CD14-positive monocyte (primary cell): ENCODE measurements at regions not wholly inside any gene's neighbourhood (a gene's known extent, or its start where the extent isn't known, plus 50 kb on each side); places are given as distances from the start of the nearest gene placed in this dataset.

Experiments
- DNase-seq, 3 donors: peaks; one replicate each; pipeline ENCODE4 v3.0.0-alpha.2; 2011 to 2022
- H2AFZ ChIP-seq: 2 replicates; pipeline ENCODE4 v1.6.0; 2012; ENCODE audit warnings: mild to moderate bottlenecking, low read depth, low read length, inconsistent platforms; ENCODE audit not compliant: insufficient read depth, poor library complexity, severe bottlenecking
- H3K27ac ChIP-seq, 2 donors: 1 replicate in 1 of 2; 2 replicates in 1 of 2; pipeline ENCODE4 v1.5.1; 2012 to 2013; ENCODE audit warnings: low read length in 2 of 2, control low read depth in 1 of 2, inconsistent platforms in 1 of 2, low read depth in 1 of 2, mild to moderate bottlenecking in 1 of 2
- H3K27me3 ChIP-seq, 2 donors: one replicate each; pipeline versions ENCODE4 v1.6.0 to v1.6.1; 2011 to 2013; ENCODE audit warnings: low read length in 2 of 2; ENCODE audit not compliant: control insufficient read depth in 2 of 2, insufficient read depth in 2 of 2
- H3K36me3 ChIP-seq, 2 donors: replicated peaks in 1 of 2; 1 replicate in 1 of 2; 2 replicates in 1 of 2; pipeline versions ENCODE4 v1.5.1 to v1.6.1; 2012 to 2013; ENCODE audit warnings: low read length in 2 of 2, control low read depth in 1 of 2, inconsistent platforms in 1 of 2, mild to moderate bottlenecking in 1 of 2; ENCODE audit not compliant: insufficient read depth in 2 of 2, control insufficient read depth in 1 of 2
- H3K4me1 ChIP-seq, 2 donors: 1 replicate in 1 of 2; 2 replicates in 1 of 2; pipeline versions ENCODE4 v1.5.1 to v1.6.1; 2012 to 2013; ENCODE audit warnings: low read length in 2 of 2, control low read depth in 1 of 2, inconsistent platforms in 1 of 2, mild to moderate bottlenecking in 1 of 2, moderate library complexity in 1 of 2; ENCODE audit not compliant: insufficient read depth in 2 of 2, control insufficient read depth in 1 of 2
- H3K4me2 ChIP-seq: replicated peaks from 2 replicates; pipeline ENCODE3; 2012; ENCODE audit warnings: low read length, moderate library complexity, mild to moderate bottlenecking; ENCODE audit not compliant: poor library complexity, severe bottlenecking; ENCODE audit errors: extremely low read depth
- H3K4me3 ChIP-seq, 3 experiments: fragments of 200-600 bp in 1 of 3; sonication (generic) in 1 of 3; replicated peaks in 1 of 3; 1 replicate in 2 of 3; 2 replicates in 1 of 3; pipeline ENCODE4 v1.5.1; 2011 to 2013; ENCODE audit warnings: low read length in 3 of 3, mild to moderate bottlenecking in 3 of 3, control low read depth in 2 of 3, low read depth in 2 of 3, inconsistent platforms in 1 of 3, moderate library complexity in 1 of 3
- H3K79me2 ChIP-seq: 2 replicates; pipeline ENCODE4 v1.6.0; 2012; ENCODE audit warnings: mild to moderate bottlenecking, control low read depth, inconsistent platforms, low read length, moderate library complexity; ENCODE audit not compliant: insufficient read depth
- H3K9ac ChIP-seq: 2 replicates; pipeline ENCODE4 v1.6.0; 2017; ENCODE audit warnings: low read length, mild to moderate bottlenecking; ENCODE audit not compliant: insufficient read depth, poor library complexity, severe bottlenecking
- H3K9me3 ChIP-seq, 2 donors: replicated peaks in 1 of 2; 1 replicate in 1 of 2; 2 replicates in 1 of 2; pipeline versions ENCODE4 v1.5.1 to v1.6.1; 2012 to 2013; ENCODE audit warnings: low read length in 2 of 2, control low read depth in 1 of 2; ENCODE audit not compliant: control insufficient read depth in 1 of 2, insufficient read depth in 1 of 2
- H4K20me1 ChIP-seq: 2 replicates; pipeline ENCODE4 v1.6.0; 2012; ENCODE audit warnings: mild to moderate bottlenecking, low read length, control low read depth, moderate library complexity; ENCODE audit not compliant: insufficient read depth
- H3K27ac Mint-ChIP-seq, 7 donors: one replicate each; pipeline ENCODE4 v1.8.0; 2020; ENCODE audit warnings: mild to moderate bottlenecking in 7 of 7, mixed read lengths in 7 of 7, moderate library complexity in 6 of 7, inconsistent platforms in 2 of 7
- H3K27me3 Mint-ChIP-seq, 3 donors: one replicate each; pipeline ENCODE4 v1.8.0; 2021 to 2022; ENCODE audit warnings: low read depth in 3 of 3, mild to moderate bottlenecking in 3 of 3, mixed read lengths in 3 of 3, moderate library complexity in 3 of 3, inconsistent platforms in 1 of 3
- H3K36me3 Mint-ChIP-seq, 2 donors: one replicate each; pipeline ENCODE4 v1.8.0; 2020; ENCODE audit warnings: mixed read lengths in 2 of 2, inconsistent platforms in 1 of 2, mild to moderate bottlenecking in 1 of 2
- H3K4me1 Mint-ChIP-seq: one replicate; pipeline ENCODE4 v1.8.0; 2020; ENCODE audit warnings: mild to moderate bottlenecking, mixed read lengths
- H3K4me3 Mint-ChIP-seq, 2 donors: one replicate each; pipeline ENCODE4 v1.8.0; 2020; ENCODE audit warnings: mild to moderate bottlenecking in 2 of 2, mixed read lengths in 2 of 2, moderate library complexity in 1 of 2
- H3K9me3 Mint-ChIP-seq, 7 donors: one replicate each; pipeline ENCODE4 v1.8.0; 2020 to 2022; ENCODE audit warnings: mixed read lengths in 7 of 7, mild to moderate bottlenecking in 6 of 7, moderate library complexity in 6 of 7, inconsistent platforms in 2 of 7
- WGBS: methylation state at CpG from one replicate; pipeline ENCODE4 v1.1.5; 2013; ENCODE audit warnings: missing lambda C conversion rate; ENCODE audit not compliant: insufficient coverage; 5-methylcytosine and 5-hydroxymethylcytosine counted together
- intact Hi-C, 2 donors: fragments of 100-400 bp; cut with micrococcal nuclease; formaldehyde crosslinking; loops; one replicate each; pipeline versions ENCODE4 v1.15.0 to v1.15.1; 2023
- TF ChIP-seq, protein P1 (sequence below): fragments of 200-600 bp; IDR thresholded peaks from one replicate; pipeline ENCODE4 v1.8.0; 2022; ENCODE audit warnings: antibody characterized with exemption, mild to moderate bottlenecking

DNA sequence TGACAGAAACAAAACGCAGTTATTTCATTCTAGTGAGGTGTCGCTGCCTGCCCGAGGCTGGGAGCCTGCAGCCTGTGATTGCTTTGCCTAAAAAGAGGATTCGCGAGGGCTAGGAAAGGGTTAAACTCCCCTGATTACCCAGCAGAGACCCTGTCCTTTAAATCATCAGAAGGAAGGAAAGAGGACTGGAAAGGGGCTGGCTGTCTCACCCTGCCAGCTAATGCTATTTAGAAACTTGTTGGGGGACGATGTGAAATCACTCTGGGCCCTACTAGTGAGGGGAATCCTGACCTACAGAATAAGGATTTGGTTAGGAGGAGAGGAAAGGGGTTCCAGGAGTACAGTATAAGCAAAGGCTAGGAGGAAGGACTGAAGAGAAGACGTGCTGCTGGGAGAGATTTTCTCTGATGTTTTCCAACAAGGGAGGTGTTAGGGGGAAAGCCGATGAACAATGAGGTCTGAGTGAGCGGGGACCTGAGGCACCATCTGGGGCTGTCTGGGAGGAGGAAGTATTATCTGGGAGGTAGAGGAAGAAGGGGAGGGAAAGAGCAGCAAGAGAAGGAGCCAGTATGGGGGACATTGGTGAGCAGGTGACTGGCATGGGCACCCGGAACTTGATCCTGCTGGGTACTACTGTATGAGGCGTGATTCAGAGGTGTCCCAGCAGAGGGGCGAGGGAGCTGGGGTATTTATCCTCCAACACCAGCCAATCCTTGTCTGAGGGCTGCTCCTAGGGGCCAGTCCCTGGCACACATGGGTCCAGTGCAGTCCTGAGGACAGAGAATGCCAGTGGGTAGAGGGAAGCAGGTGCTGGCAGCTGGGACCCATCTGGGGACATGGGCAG is 55.7 kb upstream of the PTPRS start:
- WGBS, result 18% methylated on average over 7 of the region's 12 CpGs
- no peak for DNase-seq
- peak overlapping the region in 1 of 7 donors; percentile 0 for H3K27ac Mint-ChIP-seq
- Histone ChIP-seq H3K36me3 (no peaks in the 10 kb centered on the region), H3K79me2 (no peaks in the 10 kb centered on the region), H3K27ac (no peak overlapping the region), H3K9me3 (no peaks in the 10 kb centered on the region), H3K4me3 (no peak overlapping the region), H3K4me2 (no peak overlapping the region), H2AFZ (no peak overlapping the region), H4K20me1 (no peaks in the 10 kb centered on the region), H3K27me3 (peaks cover 10 to 44% of the 10 kb centered on the region in 2 donors), H3K9ac (no peak overlapping the region), H3K4me1 (no peaks in the 10 kb centered on the region)
- TF ChIP-seq, protein P1, sequence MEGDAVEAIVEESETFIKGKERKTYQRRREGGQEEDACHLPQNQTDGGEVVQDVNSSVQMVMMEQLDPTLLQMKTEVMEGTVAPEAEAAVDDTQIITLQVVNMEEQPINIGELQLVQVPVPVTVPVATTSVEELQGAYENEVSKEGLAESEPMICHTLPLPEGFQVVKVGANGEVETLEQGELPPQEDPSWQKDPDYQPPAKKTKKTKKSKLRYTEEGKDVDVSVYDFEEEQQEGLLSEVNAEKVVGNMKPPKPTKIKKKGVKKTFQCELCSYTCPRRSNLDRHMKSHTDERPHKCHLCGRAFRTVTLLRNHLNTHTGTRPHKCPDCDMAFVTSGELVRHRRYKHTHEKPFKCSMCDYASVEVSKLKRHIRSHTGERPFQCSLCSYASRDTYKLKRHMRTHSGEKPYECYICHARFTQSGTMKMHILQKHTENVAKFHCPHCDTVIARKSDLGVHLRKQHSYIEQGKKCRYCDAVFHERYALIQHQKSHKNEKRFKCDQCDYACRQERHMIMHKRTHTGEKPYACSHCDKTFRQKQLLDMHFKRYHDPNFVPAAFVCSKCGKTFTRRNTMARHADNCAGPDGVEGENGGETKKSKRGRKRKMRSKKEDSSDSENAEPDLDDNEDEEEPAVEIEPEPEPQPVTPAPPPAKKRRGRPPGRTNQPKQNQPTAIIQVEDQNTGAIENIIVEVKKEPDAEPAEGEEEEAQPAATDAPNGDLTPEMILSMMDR, result no peak
- H3K4me3 Mint-ChIP-seq, result no peak overlapping the region
- no peaks in the 10 kb centered on the region for H3K4me1 Mint-ChIP-seq
- H3K36me3 Mint-ChIP-seq, result no peaks in the 10 kb centered on the region
- H3K9me3 Mint-ChIP-seq, result peaks cover 0 to 12% (median 3%) of the 10 kb centered on the region in 7 donors
- peaks cover 27 to 50% (median 43%) of the 10 kb centered on the region in 3 donors for H3K27me3 Mint-ChIP-seq
- intact Hi-C loops, result no loop called here

DNA sequence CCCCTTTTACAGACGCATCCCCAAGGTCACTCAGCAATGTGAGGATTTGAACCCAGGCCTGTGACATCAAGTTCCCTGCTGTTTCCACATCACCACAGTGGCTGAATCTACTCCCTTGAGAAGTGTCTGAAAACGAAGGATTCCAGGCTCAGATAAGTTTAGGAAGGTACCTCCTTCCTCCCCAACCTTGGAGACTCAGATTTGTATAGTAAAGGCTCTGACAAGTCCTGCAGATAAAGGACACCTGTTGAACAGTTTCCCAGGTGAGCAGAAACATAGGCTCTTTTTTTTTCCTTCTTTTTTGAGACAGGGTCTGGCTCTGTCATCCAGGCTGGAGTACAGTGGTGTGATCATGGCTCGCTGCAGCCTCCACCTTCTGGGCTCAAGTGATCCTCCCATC is 56.4 kb upstream of the PTPRS start:
- Histone ChIP-seq H3K4me1 (no peaks in the 10 kb centered on the region), H3K4me3 (no peak overlapping the region), H3K9me3 (no peaks in the 10 kb centered on the region), H3K9ac (no peak overlapping the region), H3K27me3 (peaks cover 10 to 44% of the 10 kb centered on the region in 2 donors), H2AFZ (no peak overlapping the region), H3K4me2 (no peak overlapping the region), H3K79me2 (no peaks in the 10 kb centered on the region), H3K27ac (no peak overlapping the region), H3K36me3 (no peaks in the 10 kb centered on the region), H4K20me1 (no peaks in the 10 kb centered on the region)
- no peak overlapping the region for H3K27ac Mint-ChIP-seq
- no peak for DNase-seq
- no peaks in the 10 kb centered on the region for H3K4me1 Mint-ChIP-seq
- H3K36me3 Mint-ChIP-seq, result no peaks in the 10 kb centered on the region
- H3K27me3 Mint-ChIP-seq, result peaks cover 27 to 46% (median 40%) of the 10 kb centered on the region in 3 donors
- no CpG with 5 or more reads among the region's 3 CpGs for WGBS
- TF ChIP-seq, protein P1, result no peak
- H3K9me3 Mint-ChIP-seq, result peaks cover 0 to 12% (median 3%) of the 10 kb centered on the region in 7 donors
- peak overlapping the region in 1 of 2 donors; percentile 63 for H3K4me3 Mint-ChIP-seq
- intact Hi-C loops, result no loop called here
